ENCODE measurements at regions not wholly inside any gene's neighbourhood (a gene's known extent, or its start where the extent isn't known, plus 50 kb on each side); places are given as distances from the start of the nearest gene placed in this dataset.

GRCh38 chr3:194994551-194994981 lies 276.4 kb downstream of the XXYLT1 start:
- TF ChIP-seq CTCF (IDR thresholded peaks at IDR 0.05) (no peak), EZH2 (IDR thresholded peaks at IDR 0.05; ENCODE audit: borderline replicate concordance, insufficient read depth, low read depth, low read length, poor library complexity, severe bottlenecking) (no peak)

Data from B cell (primary cell).